K562 (cell line): ENCODE measurements at regions not wholly inside any gene's neighbourhood (a gene's known extent, or its start where the extent isn't known, plus 50 kb on each side); places are given as distances from the start of the nearest gene placed in this dataset.

Experiments used
- CBX2 ChIP-seq: fragments of 200-600 bp; sonication (generic); IDR thresholded peaks from one replicate; pipeline ENCODE4 v1.6.1; 2012; ENCODE audit warnings: mild to moderate bottlenecking, low read length, inconsistent platforms; ENCODE audit not compliant: insufficient read depth, poor library complexity, severe bottlenecking
- CTCF ChIP-seq, 3 experiments: IDR thresholded peaks in 2 of 3; conservative IDR thresholded peaks in 1 of 3; 2 replicates each; pipeline ENCODE4 v1.5.1; 2011 to 2012; ENCODE audit warnings: low read length in 3 of 3, mild to moderate bottlenecking in 3 of 3, control low read depth in 2 of 3, improper control_type of control experiment in 1 of 3, inconsistent platforms in 1 of 3, low read depth in 1 of 3, mixed read lengths in 1 of 3, moderate library complexity in 1 of 3; ENCODE audit not compliant: insufficient read depth in 2 of 3
- EP300 ChIP-seq: IDR thresholded peaks from 2 replicates; pipeline ENCODE4 v1.6.1; 2012; ENCODE audit warnings: low read length, improper control_type of control experiment
- HNRNPK ChIP-seq: fragments of 200-400 bp; formaldehyde crosslinking; IDR thresholded peaks from one replicate; pipeline ENCODE4 v1.6.1; 2018; ENCODE audit warnings: mild to moderate bottlenecking, low read depth, low read length; ENCODE audit not compliant: poor library complexity, severe bottlenecking
- MLX ChIP-seq, 2 experiments: fragments of 450-650 bp in 1 of 2; sonication (generic) in 1 of 2; formaldehyde crosslinking; conservative IDR thresholded peaks; 2 replicates each; pipeline versions ENCODE4 v1.4.0 to v1.8.1; 2020 to 2022; ENCODE audit warnings: mild to moderate bottlenecking in 1 of 2, missing genetic modification reagents in 1 of 2
- POLR2AphosphoS5 ChIP-seq: IDR thresholded peaks from 2 replicates; pipeline ENCODE4 v1.6.1; 2011; ENCODE audit warnings: mild to moderate bottlenecking, low read depth, low read length, moderate library complexity; ENCODE audit not compliant: control insufficient read depth, insufficient read depth
- ZNF511 ChIP-seq: sonication (generic); formaldehyde crosslinking; IDR thresholded peaks from 2 replicates; pipeline ENCODE4 v1.8.0; 2022; ENCODE audit warnings: mild to moderate bottlenecking, missing genetic modification reagents
- ZNF518B ChIP-seq: fragments of 250-450 bp; sonication (Bioruptor Pico); IDR thresholded peaks from 2 replicates; pipeline ENCODE4 v1.5.0; 2021; ENCODE audit warnings: mild to moderate bottlenecking, moderate library complexity

- TF ChIP-seq POLR2AphosphoS5 = no peak
- no peak for TF ChIP-seq CTCF (IDR thresholded peaks at IDR 0.05 in 2 of 3, conservative IDR thresholded peaks at IDR 0.05 in 1 of 3; ENCODE audit: insufficient read depth in 2 of 3, low read depth in 1 of 3, low read length in 3 of 3)
- no peak for TF ChIP-seq ZNF511
- TF ChIP-seq CBX2 = no peak
- no peak for TF ChIP-seq HNRNPK
- no peak for TF ChIP-seq MLX (CRISPR knock-in tag; conservative IDR thresholded peaks at IDR 0.05)
- TF ChIP-seq ZNF518B = no peak
- TF ChIP-seq EP300 = no peak
Observed at GRCh38 chr18:27423581-27423980, 238.5 kb upstream of the CHST9 start.
